Calu3 (cell line): ENCODE measurements at regions not wholly inside any gene's neighbourhood (a gene's known extent, or its start where the extent isn't known, plus 50 kb on each side); places are given as distances from the start of the nearest gene placed in this dataset.
"Not testable (repeated sequence)": the region's sequence is repeated elsewhere in the genome, so short reads cannot be mapped to it uniquely, and the experiment has no call there.

Experiments used
- BruUV-seq: library from RNA; stranded (reverse); fragments of 400-500 nt; replicated peaks from 2 replicates; lab custom pipeline; 2021; lab: Mats Ljungman, UMichigan
- CTCF ChIA-PET: fragments of 300-600 bp; sonication (Branson Sonifier 250); formaldehyde crosslinking; loops from one replicate; lab custom pipeline; 2022; ENCODE audit warnings: antibody characterized with exemption; lab: Charles Lee
- DNase-seq: peaks from one replicate; pipeline ENCODE4 v3.0.0; 2022
- H3K27ac Mint-ChIP-seq: one replicate; pipeline ENCODE4 v1.8.0; 2022; ENCODE audit warnings: mixed read lengths; ENCODE audit not compliant: unreplicated experiment
- H3K27me3 Mint-ChIP-seq: one replicate; pipeline ENCODE4 v1.8.0; 2022; ENCODE audit warnings: mixed read lengths; ENCODE audit not compliant: unreplicated experiment
- H3K36me3 Mint-ChIP-seq: one replicate; pipeline ENCODE4 v1.8.0; 2022; ENCODE audit warnings: mild to moderate bottlenecking, moderate library complexity, mixed read lengths; ENCODE audit not compliant: insufficient read depth, unreplicated experiment
- H3K4me1 Mint-ChIP-seq: one replicate; pipeline ENCODE4 v1.8.0; 2022; ENCODE audit warnings: mild to moderate bottlenecking, low read depth, mixed read lengths; ENCODE audit not compliant: unreplicated experiment
- H3K4me3 Mint-ChIP-seq: one replicate; pipeline ENCODE4 v1.8.0; 2022; ENCODE audit warnings: mild to moderate bottlenecking, low read depth, moderate library complexity, mixed read lengths; ENCODE audit not compliant: unreplicated experiment
- H3K9me3 Mint-ChIP-seq: one replicate; pipeline ENCODE4 v1.8.0; 2022; ENCODE audit warnings: low read depth, mixed read lengths; ENCODE audit not compliant: unreplicated experiment
- intact Hi-C: fragments of 100-400 bp; cut with micrococcal nuclease; formaldehyde crosslinking; loops from one replicate; pipeline ENCODE4 v1.10.0; 2022; ENCODE audit not compliant: unreplicated experiment
- TF ChIP-seq, protein P1 (sequence below): fragments of 200-600 bp; IDR thresholded peaks from one replicate; pipeline ENCODE4 v1.8.0; 2022; ENCODE audit warnings: antibody characterized with exemption; ENCODE audit not compliant: unreplicated experiment

- CTCF ChIA-PET = interaction anchor here (0.6 kb wide), 1 partner anchor 872 kb away, joined by 3 read pairs; no protein-coding TSS in a partner anchor
- no peaks in the 10 kb centered on the region for H3K36me3 Mint-ChIP-seq
These were observed 196.2 kb downstream of the MN1 start for GRCh38 chr22:27605390-27605789.

DNA sequence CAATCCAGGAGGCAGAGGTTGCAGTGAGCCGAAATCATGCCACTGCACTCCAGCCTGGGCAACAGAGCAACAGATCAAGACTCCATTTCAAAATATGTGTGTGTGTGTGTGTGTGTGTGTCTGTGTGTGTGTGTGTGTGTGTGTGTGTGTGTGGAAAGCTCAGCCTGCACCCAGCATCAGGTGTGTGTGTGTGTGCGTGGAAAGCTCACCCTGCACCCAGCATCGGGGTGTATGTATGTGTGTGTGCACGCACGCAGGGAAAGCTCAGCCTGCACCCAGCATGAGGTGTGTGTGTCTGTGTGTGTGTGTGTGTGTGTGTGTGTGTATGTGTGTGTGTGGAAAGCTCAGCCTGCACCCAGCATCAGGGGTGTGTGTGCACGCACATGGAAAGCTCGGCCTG is 193.8 kb downstream of the MN1 start:
- peaks cover 48% of the 10 kb centered on the region for H3K27me3 Mint-ChIP-seq
- H3K9me3 Mint-ChIP-seq, CTCF ChIA-PET, H3K4me1 Mint-ChIP-seq, H3K27ac Mint-ChIP-seq, intact Hi-C loops, H3K4me3 Mint-ChIP-seq, H3K36me3 Mint-ChIP-seq, DNase-seq, BruUV-seq: not testable (repeated sequence)

More at GRCh38 chr22:27605390-27605789, 196.2 kb downstream of the MN1 start:
- Mint-ChIP-seq H3K9me3 (no peaks in the 10 kb centered on the region), H3K27me3 (peaks cover 45% of the 10 kb centered on the region), H3K4me1 (no peaks in the 10 kb centered on the region), H3K27ac (no peak overlapping the region), H3K4me3 (no peak overlapping the region)
- DNase-seq = no peak
- no TSS peak for BruUV-seq
- TF ChIP-seq, protein P1, sequence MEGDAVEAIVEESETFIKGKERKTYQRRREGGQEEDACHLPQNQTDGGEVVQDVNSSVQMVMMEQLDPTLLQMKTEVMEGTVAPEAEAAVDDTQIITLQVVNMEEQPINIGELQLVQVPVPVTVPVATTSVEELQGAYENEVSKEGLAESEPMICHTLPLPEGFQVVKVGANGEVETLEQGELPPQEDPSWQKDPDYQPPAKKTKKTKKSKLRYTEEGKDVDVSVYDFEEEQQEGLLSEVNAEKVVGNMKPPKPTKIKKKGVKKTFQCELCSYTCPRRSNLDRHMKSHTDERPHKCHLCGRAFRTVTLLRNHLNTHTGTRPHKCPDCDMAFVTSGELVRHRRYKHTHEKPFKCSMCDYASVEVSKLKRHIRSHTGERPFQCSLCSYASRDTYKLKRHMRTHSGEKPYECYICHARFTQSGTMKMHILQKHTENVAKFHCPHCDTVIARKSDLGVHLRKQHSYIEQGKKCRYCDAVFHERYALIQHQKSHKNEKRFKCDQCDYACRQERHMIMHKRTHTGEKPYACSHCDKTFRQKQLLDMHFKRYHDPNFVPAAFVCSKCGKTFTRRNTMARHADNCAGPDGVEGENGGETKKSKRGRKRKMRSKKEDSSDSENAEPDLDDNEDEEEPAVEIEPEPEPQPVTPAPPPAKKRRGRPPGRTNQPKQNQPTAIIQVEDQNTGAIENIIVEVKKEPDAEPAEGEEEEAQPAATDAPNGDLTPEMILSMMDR = no peak
- intact Hi-C loops = no loop called here

DNA sequence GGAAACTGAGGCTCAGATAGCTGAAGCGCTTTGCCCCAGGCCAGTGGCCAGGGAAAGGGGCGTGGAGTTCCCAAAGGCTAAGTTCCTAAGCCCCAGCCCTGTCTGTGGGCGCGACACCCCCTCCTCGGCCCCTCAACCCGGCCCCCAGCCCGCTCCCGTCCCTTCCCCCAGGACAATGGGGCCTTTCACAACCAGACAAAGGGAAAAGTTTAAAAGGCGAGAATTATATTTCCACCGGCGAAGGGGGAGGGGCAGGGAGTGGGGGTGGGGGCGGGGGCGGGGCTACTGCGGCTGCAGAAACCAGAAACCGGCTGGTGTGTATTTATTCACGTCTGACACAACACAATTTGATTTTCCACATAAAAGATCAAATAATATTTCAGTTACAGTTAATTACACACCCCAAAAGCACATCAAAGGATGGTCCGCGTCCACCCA is 192.1 kb downstream of the MN1 start:
- intact Hi-C loops = no loop called here
- H3K27me3 Mint-ChIP-seq = peaks cover 48% of the 10 kb centered on the region
- TF ChIP-seq, protein P1 = no peak
- H3K4me1 Mint-ChIP-seq = no peaks in the 10 kb centered on the region
- no peaks in the 10 kb centered on the region for H3K9me3 Mint-ChIP-seq
- no peaks in the 10 kb centered on the region for H3K36me3 Mint-ChIP-seq
- no TSS peak for BruUV-seq
- no peak for DNase-seq
- H3K27ac Mint-ChIP-seq = no peak overlapping the region
- CTCF ChIA-PET = no interaction called here
- H3K4me3 Mint-ChIP-seq = no peak overlapping the region

- H3K4me1 Mint-ChIP-seq, intact Hi-C loops, H3K36me3 Mint-ChIP-seq, BruUV-seq, DNase-seq, CTCF ChIA-PET, H3K9me3 Mint-ChIP-seq, H3K4me3 Mint-ChIP-seq, H3K27ac Mint-ChIP-seq: not testable (repeated sequence)
- peaks cover 48% of the 10 kb centered on the region for H3K27me3 Mint-ChIP-seq
These were observed 191.4 kb downstream of the MN1 start for GRCh38 chr22:27610164-27610563.

DNA sequence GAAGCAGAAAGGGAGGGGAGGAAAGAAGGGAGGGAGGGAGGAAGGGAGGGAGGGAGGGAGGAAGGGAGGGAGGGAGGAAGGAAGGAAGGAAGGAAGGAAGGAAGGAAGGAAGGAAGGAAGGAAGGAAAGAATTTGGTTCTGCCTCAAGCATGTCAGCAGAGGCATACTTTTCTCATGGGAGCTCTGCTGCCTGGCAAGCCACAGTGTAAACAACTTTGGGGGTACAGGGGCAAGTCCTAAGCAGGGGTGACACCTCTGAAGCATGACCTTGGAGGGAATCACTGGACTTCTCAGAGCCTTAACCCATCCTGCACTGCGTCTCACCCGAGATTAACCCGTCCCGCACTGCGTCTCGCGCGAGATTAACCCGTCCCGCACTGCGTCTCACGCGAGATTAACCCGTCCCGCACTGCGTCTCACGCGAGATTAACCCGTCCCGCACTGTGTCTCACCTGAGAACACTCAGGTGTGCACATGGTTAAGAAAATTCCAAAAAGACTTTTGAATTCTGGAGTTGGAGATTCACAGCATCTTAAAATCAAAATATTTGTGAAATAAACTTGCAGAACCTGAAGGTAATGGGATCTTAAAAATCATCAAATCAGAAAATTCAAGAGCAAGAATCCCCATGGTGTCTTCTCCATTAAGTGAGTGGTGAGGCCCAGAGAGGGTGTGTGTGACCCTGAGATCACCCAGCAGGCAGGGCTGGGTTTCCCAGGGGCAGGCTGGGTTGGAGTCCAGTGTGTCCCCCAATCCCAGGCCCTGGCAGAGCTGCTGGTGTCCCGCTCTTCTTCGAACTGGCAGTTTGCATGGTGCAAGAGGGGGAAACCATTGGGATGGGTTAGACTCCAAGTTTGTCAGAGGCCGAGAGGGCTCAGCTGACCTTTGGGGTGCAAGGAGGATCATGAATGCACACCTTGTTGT is 190.4 kb downstream of the MN1 start:
- no peak for DNase-seq
- Mint-ChIP-seq H3K27me3 (peaks cover 50% of the 10 kb centered on the region), H3K4me3 (no peak overlapping the region), H3K27ac (no peak overlapping the region), H3K9me3 (no peaks in the 10 kb centered on the region), H3K36me3 (no peaks in the 10 kb centered on the region), H3K4me1 (no peaks in the 10 kb centered on the region)
- CTCF ChIA-PET = no interaction called here
- TF ChIP-seq, protein P1 = no peak
- intact Hi-C loops = no loop called here
- BruUV-seq = no TSS peak
